ENCODE measurements at regions not wholly inside any gene's neighbourhood (a gene's known extent, or its start where the extent isn't known, plus 50 kb on each side); places are given as distances from the start of the nearest gene placed in this dataset.
"Not testable (repeated sequence)": the region's sequence is repeated elsewhere in the genome, so short reads cannot be mapped to it uniquely, and the experiment has no call there.

- Mint-ChIP-seq H3K4me3 (no peak overlapping the region), H3K9me3 (peaks cover 15% of the 10 kb centered on the region), H3K27me3 (ENCODE audit: low read depth) (no peaks in the 10 kb centered on the region), H3K4me1 (ENCODE audit: low read depth) (no peaks in the 10 kb centered on the region), H3K36me3 (ENCODE audit: insufficient read depth) (no peaks in the 10 kb centered on the region)
- DNase-seq: no peak
- ATAC-seq: no peak
Measured at GRCh38 chr10:16020836-16021235, 160.5 kb upstream of the MINDY3 start.

- not testable (repeated sequence) for ATAC-seq; H3K27me3 Mint-ChIP-seq (ENCODE audit: low read depth)
Measured at GRCh38 chr10:16026832-16027231, 166.5 kb upstream of the MINDY3 start.

GRCh38 chr10:16030562-16030961 is 170.3 kb upstream of the MINDY3 start:
- Mint-ChIP-seq H3K4me1 (ENCODE audit: low read depth) (no peaks in the 10 kb centered on the region), H3K4me3 (no peak overlapping the region), H3K9me3 (peaks cover 16% of the 10 kb centered on the region), H3K36me3 (ENCODE audit: insufficient read depth) (no peaks in the 10 kb centered on the region), H3K27me3 (ENCODE audit: low read depth) (no peaks in the 10 kb centered on the region)
- DNase-seq (no peak), ATAC-seq (no peak)

More at GRCh38 chr10:16026832-16027231, 166.5 kb upstream of the MINDY3 start:
- H3K36me3 Mint-ChIP-seq (ENCODE audit: insufficient read depth); H3K9me3 Mint-ChIP-seq; DNase-seq; H3K4me1 Mint-ChIP-seq (ENCODE audit: low read depth); H3K4me3 Mint-ChIP-seq: not testable (repeated sequence)

- ATAC-seq: no peak
- Mint-ChIP-seq H3K4me1 (ENCODE audit: low read depth) (no peaks in the 10 kb centered on the region), H3K4me3 (no peak overlapping the region), H3K9me3 (no peaks in the 10 kb centered on the region), H3K36me3 (ENCODE audit: insufficient read depth) (no peaks in the 10 kb centered on the region), H3K27me3 (ENCODE audit: low read depth) (no peaks in the 10 kb centered on the region)
- DNase-seq: no peak
Measured at GRCh38 chr10:16049050-16049449, 188.7 kb upstream of the MINDY3 start.

GRCh38 chr10:16049782-16050181 is 189.5 kb upstream of the MINDY3 start:
- Mint-ChIP-seq H3K4me3 (no peak overlapping the region), H3K4me1 (ENCODE audit: low read depth) (no peaks in the 10 kb centered on the region), H3K27me3 (ENCODE audit: low read depth) (no peaks in the 10 kb centered on the region), H3K36me3 (ENCODE audit: insufficient read depth) (no peaks in the 10 kb centered on the region), H3K9me3 (no peaks in the 10 kb centered on the region)
- ATAC-seq: no peak
- no peak for DNase-seq

- peaks cover 4% of the 10 kb centered on the region for H3K9me3 Mint-ChIP-seq
- no peaks in the 10 kb centered on the region for H3K4me1 Mint-ChIP-seq (ENCODE audit: low read depth)
- H3K4me3 Mint-ChIP-seq: no peak overlapping the region
- no peaks in the 10 kb centered on the region for H3K36me3 Mint-ChIP-seq (ENCODE audit: insufficient read depth)
- ATAC-seq (no peak), DNase-seq (no peak)
- H3K27me3 Mint-ChIP-seq (ENCODE audit: low read depth): peaks cover 2% of the 10 kb centered on the region
Measured at GRCh38 chr10:16063350-16063749, 203.0 kb upstream of the MINDY3 start.

GRCh38 chr10:16083551-16083950 is 223.2 kb upstream of the MINDY3 start:
- not testable (repeated sequence) for DNase-seq; H3K36me3 Mint-ChIP-seq (ENCODE audit: insufficient read depth); H3K27me3 Mint-ChIP-seq (ENCODE audit: low read depth); H3K4me1 Mint-ChIP-seq (ENCODE audit: low read depth); H3K4me3 Mint-ChIP-seq; ATAC-seq
- H3K9me3 Mint-ChIP-seq: peaks cover 10% of the 10 kb centered on the region

GRCh38 chr10:16105082-16105481 is 244.8 kb upstream of the MINDY3 start:
- ATAC-seq: no peak
- no peaks in the 10 kb centered on the region for H3K36me3 Mint-ChIP-seq (ENCODE audit: insufficient read depth)
- H3K27me3 Mint-ChIP-seq (ENCODE audit: low read depth): peaks cover 4% of the 10 kb centered on the region
- peaks cover 5% of the 10 kb centered on the region for H3K9me3 Mint-ChIP-seq
- no peak overlapping the region for H3K4me3 Mint-ChIP-seq
- no peaks in the 10 kb centered on the region for H3K4me1 Mint-ChIP-seq (ENCODE audit: low read depth)
- DNase-seq: no peak

- DNase-seq (no peak), ATAC-seq (no peak)
- Mint-ChIP-seq H3K4me3 (no peak overlapping the region), H3K9me3 (no peaks in the 10 kb centered on the region), H3K4me1 (ENCODE audit: low read depth) (no peaks in the 10 kb centered on the region), H3K36me3 (ENCODE audit: insufficient read depth) (no peaks in the 10 kb centered on the region), H3K27me3 (ENCODE audit: low read depth) (no peaks in the 10 kb centered on the region)
Measured at GRCh38 chr10:16116404-16117304, 256.3 kb upstream of the MINDY3 start.

- Mint-ChIP-seq H3K4me3 (no peak overlapping the region), H3K36me3 (ENCODE audit: insufficient read depth) (no peaks in the 10 kb centered on the region), H3K27me3 (ENCODE audit: low read depth) (no peaks in the 10 kb centered on the region), H3K4me1 (ENCODE audit: low read depth) (no peaks in the 10 kb centered on the region), H3K9me3 (no peaks in the 10 kb centered on the region)
- ATAC-seq (no peak), DNase-seq (no peak)
Measured at GRCh38 chr10:16117305-16117695, 257.0 kb upstream of the MINDY3 start.

- Mint-ChIP-seq H3K9me3 (no peaks in the 10 kb centered on the region), H3K36me3 (ENCODE audit: insufficient read depth) (no peaks in the 10 kb centered on the region), H3K4me3 (no peak overlapping the region), H3K27me3 (ENCODE audit: low read depth) (peaks cover 3% of the 10 kb centered on the region), H3K4me1 (ENCODE audit: low read depth) (no peaks in the 10 kb centered on the region)
- ATAC-seq (no peak), DNase-seq (no peak)
Measured at GRCh38 chr10:16119445-16119844, 259.1 kb upstream of the MINDY3 start.

- Mint-ChIP-seq H3K27me3 (ENCODE audit: low read depth) (peaks cover 3% of the 10 kb centered on the region), H3K4me3 (no peak overlapping the region), H3K36me3 (ENCODE audit: insufficient read depth) (no peaks in the 10 kb centered on the region), H3K4me1 (ENCODE audit: low read depth) (no peaks in the 10 kb centered on the region), H3K9me3 (no peaks in the 10 kb centered on the region)
- no peak for ATAC-seq
- no peak for DNase-seq
Measured at GRCh38 chr10:16120563-16120962, 260.3 kb upstream of the MINDY3 start.

- H3K4me3 Mint-ChIP-seq: no peak overlapping the region
- DNase-seq (no peak), ATAC-seq (no peak)
- peaks cover 3% of the 10 kb centered on the region for H3K9me3 Mint-ChIP-seq
- peaks cover 5% of the 10 kb centered on the region for H3K27me3 Mint-ChIP-seq (ENCODE audit: low read depth)
- no peaks in the 10 kb centered on the region for H3K36me3 Mint-ChIP-seq (ENCODE audit: insufficient read depth)
- H3K4me1 Mint-ChIP-seq (ENCODE audit: low read depth): no peaks in the 10 kb centered on the region
Measured at GRCh38 chr10:16141499-16141898, 281.2 kb upstream of the MINDY3 start.

GRCh38 chr10:16146993-16147392 is 286.7 kb upstream of the MINDY3 start:
- no peaks in the 10 kb centered on the region for H3K36me3 Mint-ChIP-seq (ENCODE audit: insufficient read depth)
- H3K4me1 Mint-ChIP-seq (ENCODE audit: low read depth): no peaks in the 10 kb centered on the region
- DNase-seq (no peak), ATAC-seq (no peak)
- H3K4me3 Mint-ChIP-seq: no peak overlapping the region
- H3K9me3 Mint-ChIP-seq: peaks cover 10% of the 10 kb centered on the region
- peaks cover 3% of the 10 kb centered on the region for H3K27me3 Mint-ChIP-seq (ENCODE audit: low read depth)

- H3K4me3 Mint-ChIP-seq: no peak overlapping the region
- no peaks in the 10 kb centered on the region for H3K4me1 Mint-ChIP-seq (ENCODE audit: low read depth)
- no peak for DNase-seq
- ATAC-seq: no peak
- H3K9me3 Mint-ChIP-seq: peaks cover 2% of the 10 kb centered on the region
- no peaks in the 10 kb centered on the region for H3K27me3 Mint-ChIP-seq (ENCODE audit: low read depth)
- H3K36me3 Mint-ChIP-seq (ENCODE audit: insufficient read depth): no peaks in the 10 kb centered on the region
Measured at GRCh38 chr10:16155834-16156233, 281.0 kb upstream of the PTER start.
